Esophagus muscularis mucosa (tissue), 3 donors: ENCODE measurements at regions not wholly inside any gene's neighbourhood (a gene's known extent, or its start where the extent isn't known, plus 50 kb on each side); places are given as distances from the start of the nearest gene placed in this dataset.

Source experiments
- CTCF ChIP-seq, 3 experiments: fragments of 200-600 bp in 2 of 3; fragments of 450-650 bp in 1 of 3; sonication (generic) in 2 of 3; IDR thresholded peaks; one replicate each; pipeline ENCODE4 v1.5.1; 2017 to 2019; ENCODE audit warnings: antibody characterized with exemption in 3 of 3, mild to moderate bottlenecking in 2 of 3, moderate library complexity in 1 of 3
- POLR2A ChIP-seq: fragments of 450-650 bp; IDR thresholded peaks from one replicate; pipeline ENCODE4 v1.6.1; 2017; ENCODE audit warnings: antibody characterized with exemption, moderate library complexity, mild to moderate bottlenecking, low read depth

- no peak for TF ChIP-seq POLR2A
- no peak for TF ChIP-seq CTCF (IDR thresholded peaks at IDR 0.05)
Measured at GRCh38 chr20:22101606-22102005, 396.1 kb downstream of the PAX1 start.
